HG03457 (cell line): ENCODE measurements at regions not wholly inside any gene's neighbourhood (a gene's known extent, or its start where the extent isn't known, plus 50 kb on each side); places are given as distances from the start of the nearest gene placed in this dataset.
"Not testable (repeated sequence)": the region's sequence is repeated elsewhere in the genome, so short reads cannot be mapped to it uniquely, and the experiment has no call there.

ENCODE experiments used
- ATAC-seq: cut with Tn5 transposase; IDR thresholded peaks from one replicate; pipeline ENCODE4 v1.9.1; 2021; ENCODE audit warnings: moderate number of reproducible peaks; ENCODE audit not compliant: unreplicated experiment

DNA sequence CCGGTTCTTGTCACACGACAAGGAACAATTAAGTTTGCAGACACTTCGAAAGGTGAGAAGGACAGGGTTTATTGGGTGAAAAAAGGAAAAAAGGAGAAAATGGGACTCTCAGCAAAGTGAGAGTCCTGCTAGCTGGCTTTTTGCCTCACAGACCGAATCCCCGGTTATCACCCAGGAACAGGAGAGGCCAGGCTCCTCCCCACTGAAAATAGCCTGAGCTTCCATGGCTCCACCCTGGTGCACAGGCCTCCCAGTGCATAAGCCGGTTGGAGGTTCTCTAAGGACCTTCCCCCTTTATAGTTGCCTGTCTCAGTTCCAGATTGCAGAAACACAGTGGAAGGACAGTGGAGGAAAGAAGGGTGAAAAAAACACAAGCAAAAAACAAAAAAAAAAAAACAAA, 571.7 kb downstream of the KCTD12 start:
- no peak for ATAC-seq

DNA sequence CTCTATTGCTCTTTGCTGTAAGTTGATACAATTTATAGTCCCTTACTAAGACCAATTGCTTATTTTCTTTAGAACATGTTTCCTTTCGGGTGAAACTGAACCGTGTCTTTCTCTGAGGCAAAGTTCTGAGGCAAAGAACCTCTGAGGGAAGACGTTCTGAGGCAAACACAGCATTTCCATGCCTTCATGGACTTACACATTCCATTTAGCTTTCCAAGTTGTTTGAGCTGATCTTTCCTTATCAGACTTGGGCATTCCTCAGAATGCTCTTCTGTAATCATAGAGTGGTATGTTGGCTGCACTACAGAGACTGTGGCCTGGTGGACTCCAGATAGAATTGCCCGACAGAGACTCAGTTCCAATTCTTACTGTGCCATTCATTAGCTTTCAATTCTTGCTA, 579.1 kb downstream of the KCTD12 start:
- ATAC-seq, result no peak

DNA sequence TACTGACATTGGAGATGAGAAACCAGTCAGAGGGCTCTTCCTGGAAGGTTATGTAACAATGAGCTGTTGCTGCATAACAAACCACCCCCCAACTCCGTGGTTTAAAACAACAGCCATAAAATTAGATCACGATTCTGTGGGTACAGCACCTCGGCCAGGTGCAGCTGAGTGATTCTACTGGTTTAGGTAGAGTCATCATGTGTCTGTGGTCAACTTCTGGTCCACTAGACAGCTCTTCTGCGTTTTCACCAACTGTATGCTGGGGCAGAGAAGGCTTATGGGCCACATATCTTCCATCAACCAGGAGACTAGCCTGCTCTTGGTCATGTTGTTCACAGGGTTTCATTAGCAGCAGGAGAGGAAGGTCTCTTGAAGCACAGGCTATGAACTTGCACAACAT, 585.5 kb downstream of the KCTD12 start:
- ATAC-seq, result no peak

DNA sequence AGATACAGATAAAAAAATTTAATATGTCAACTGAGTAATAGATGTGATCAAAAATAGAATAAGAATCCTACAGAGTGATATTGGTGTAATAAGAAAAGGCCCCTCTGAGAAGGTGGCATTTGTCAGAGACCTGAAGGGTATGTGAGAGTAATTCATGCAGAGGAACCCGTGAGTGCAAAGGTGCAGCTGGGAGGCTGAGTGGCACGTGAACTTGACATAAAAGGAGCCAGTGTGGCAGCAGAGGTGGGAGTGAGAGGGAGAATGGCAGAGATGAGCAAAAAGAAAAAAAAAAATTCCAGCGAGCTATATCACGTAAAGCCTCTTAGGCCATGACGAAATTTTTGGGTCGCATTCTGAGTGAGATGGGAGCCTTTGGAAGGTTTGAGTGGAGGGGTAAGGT, 588.9 kb downstream of the KCTD12 start:
- no peak for ATAC-seq

DNA sequence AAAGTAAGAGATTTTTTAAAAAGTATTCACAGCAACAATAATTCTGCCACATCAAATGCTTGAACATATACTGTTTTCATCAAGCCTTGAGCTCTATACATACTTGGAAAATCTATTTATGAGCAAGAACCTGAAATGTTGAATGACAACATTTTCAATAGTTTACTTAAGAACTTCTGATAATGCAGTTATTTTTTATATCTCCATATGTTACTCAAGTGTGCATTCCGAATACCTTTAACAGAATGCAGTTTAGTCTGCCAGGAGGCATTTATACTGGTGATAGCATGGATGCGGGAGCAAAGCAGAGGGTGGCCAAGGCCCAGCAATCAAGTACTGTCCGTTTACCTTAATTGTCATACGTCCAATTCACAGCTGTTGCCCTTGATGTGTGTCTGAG, 589.5 kb downstream of the KCTD12 start:
- ATAC-seq, result no peak

DNA sequence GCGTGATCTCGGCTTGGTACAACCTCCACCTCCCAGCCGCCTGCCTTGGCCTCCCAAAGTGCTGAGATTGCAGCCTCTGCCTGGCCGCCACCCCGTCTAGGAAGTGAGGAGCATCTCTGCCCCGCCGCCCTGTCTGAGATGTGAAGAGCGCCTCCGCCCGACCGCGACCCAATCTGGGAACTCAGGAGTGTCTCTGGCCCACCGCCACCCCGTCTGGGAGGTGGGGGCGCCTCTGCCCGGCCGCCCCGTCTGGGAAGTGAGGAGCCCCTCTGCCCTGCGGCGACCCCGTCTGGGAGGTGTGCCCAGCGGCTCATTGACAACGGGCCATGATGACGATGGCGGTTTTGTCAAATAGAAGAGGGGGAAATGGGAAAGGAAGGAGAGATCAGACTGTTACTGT, 591.2 kb downstream of the KCTD12 start:
- ATAC-seq, result not testable (repeated sequence)

DNA sequence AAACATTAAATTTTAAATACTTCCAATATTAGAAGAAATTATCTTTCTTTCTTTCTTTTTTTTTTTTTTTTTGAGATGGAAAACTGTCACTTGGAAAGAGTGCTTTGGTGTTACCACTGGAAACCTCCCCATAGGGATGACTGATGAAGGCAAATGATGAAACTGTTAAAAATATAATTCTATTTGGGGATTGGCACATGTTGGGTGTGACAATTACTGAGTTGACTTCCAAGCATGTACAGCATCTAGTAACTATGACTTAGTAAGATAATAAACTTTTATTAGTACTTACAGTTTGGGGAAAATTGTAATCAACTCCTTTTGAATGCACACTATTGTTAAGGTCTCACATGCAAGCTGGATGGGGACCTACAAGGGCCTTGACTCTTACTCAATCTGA, 592.5 kb downstream of the KCTD12 start:
- ATAC-seq, result no peak

DNA sequence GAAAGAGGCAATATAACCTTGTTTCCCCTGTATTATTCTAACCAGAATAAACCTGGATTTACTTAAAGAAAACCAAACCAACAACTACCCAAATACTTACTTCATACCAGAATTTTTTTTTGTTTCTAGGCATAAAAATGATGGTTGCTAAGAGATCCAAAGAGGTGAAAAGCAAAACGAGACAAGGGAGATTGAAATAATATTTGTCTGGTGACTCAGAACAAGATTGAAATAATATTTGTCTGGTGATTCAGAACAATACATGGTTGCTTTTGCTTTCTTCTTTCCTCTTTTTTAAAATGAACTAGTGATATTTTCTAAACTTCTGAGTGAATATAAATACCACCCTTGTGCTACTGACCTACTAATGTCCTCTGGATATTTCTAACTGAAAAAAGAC, 592.9 kb downstream of the KCTD12 start:
- no peak for ATAC-seq

DNA sequence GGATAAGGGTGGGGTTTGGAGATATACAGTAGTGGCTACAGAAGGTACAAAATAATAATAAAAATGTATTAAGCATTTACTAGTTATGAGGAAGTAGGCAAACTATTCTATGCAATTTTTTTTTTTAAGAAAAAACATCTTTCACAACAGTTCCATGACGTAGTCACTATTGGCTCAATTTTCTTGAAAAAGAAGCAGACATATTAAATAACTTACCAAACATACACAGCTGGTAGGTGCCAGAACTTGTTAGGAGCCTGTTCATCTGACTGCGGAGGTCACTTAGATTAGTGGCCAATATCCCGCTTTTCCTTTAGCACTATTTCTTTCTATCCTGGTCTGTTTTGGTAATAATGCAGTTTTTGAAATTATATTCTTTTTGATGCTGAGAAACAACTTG, 593.5 kb downstream of the KCTD12 start:
- no peak for ATAC-seq

DNA sequence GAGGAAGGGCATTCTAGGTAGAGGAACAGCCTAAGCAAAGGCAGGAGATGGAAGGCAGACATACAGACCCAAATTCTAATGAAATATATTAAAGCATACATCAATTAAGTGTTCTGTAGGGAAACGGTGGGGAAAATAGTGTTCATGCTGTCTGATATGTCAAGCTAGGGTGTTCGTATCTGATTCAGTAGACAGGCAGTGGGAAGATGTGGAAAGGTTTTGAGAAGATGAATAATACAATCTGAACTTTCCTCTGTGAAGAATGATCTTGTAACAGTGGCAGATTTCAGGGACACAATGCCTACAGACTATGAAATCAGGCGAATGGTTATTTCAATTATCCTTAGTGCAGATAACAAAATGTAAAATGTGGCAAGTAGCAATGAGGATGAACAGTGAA, 594.2 kb downstream of the KCTD12 start:
- ATAC-seq, result no peak

DNA sequence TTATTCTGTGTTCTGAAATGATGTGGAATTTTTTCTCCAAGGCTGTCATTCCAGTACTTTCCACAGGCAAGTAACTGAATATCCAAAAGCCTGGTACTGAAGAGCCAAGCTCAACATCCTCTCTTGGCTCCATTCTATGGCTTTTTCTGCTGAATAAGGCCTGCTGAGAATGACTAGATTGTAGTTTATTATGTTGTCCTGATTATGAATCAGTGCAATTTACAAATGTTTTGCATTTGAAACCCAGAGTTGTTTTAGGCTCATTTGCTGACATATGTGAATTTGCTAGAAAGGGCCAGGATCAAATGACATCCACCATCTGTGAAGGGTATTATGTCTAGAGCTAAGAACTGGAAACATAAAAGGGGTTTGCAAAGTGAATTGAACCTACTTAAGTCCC, 596.6 kb downstream of the KCTD12 start:
- ATAC-seq, result no peak

DNA sequence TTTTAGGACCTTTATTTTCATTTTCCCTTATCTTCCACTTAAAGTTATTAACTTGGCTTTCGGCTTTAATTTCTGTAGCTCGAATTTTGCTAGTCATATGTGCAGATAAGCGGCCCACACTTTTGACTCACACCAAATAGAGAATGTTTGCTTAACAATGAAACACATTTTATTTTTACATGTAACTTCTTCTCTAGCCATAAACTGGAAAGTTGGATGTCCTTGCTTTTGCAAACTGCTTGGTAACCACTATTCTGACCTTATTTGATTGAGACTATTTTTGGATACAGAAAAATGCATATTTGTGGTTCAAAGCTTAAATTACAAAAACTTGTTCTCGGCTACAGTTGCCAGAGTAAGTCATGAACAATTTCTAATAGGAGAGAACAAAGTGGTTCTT, 600.0 kb downstream of the KCTD12 start:
- no peak for ATAC-seq

DNA sequence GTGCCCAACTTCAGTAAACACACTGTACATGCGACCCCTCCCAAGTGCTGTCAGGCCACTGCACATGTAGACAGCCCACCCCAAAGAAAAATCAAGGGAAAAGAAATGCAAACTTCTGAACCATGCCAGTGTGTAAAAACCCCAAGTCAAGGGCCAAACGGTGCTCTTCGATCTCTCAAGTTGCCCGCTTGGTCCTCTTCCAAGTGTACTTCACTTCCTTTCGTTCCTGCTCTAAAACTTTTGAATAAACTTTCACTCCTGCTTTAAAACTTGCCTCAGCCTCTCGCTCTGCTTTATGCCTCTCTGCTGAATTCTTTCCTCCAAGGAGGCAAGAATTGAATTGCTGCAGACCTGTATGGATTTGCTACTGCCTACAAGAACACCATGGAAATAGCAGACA, 600.7 kb downstream of the KCTD12 start:
- ATAC-seq, result no peak

DNA sequence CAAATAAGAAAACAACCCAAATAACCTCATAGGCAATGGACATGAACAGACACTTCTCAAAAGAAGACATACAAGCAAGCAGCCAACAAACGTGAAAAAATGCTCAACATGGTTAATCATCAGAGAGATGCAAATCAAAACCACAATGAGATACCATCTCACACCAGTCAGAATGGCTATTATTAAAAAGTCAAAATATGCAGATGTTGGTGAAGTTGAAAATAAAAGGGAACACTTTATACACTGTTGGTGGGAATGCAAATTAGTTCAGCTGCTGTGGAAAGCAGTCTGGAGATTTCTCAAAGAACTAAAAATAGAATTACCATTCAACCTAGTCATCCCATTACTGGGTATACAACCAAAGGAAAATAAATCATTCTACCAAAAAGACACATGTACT, 606.4 kb downstream of the KCTD12 start:
- ATAC-seq, result not testable (repeated sequence)

DNA sequence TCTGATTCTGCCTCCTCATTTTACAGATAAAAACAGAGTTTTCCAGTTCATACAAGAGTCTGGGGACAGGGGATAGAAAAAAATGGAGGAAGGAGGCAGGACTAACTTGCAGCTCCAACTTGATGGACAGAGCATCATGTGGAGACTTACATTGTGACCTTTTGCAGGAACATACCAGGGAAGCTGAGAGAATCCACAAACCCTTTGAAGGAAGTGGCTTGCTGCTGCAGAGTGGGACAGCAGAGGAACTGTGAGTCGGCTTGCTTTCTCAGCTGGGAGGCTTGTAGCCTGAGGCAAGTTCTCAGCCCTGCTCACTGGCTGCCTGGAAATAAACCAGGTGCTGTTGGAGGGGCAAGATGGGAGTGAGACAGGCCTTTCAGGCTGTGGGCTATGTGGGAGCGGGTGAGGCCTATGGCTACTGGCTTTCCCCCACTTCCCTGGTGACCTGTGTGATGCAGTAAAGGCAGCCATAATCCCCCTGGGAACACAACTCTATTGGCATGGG, 614.4 kb downstream of the KCTD12 start:
- no peak for ATAC-seq

DNA sequence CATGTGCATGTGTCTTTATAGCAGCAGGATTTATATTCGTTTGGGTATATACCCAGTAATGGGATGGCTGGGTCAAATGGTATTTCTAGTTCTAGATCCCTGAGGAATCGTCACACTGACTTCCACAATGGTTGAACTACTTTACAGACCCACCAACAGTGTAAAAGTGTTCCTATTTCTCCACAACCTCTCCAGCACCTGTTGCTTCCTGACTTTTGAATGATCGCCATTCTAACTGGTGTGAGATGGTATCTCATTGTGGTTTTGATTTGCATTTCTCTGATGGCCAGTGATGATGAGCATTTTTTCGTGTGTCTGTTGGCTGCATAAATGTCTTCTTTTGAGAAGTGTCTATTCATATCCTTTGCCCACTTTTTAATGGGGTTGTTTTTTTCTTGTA, 617.9 kb downstream of the KCTD12 start:
- not testable (repeated sequence) for ATAC-seq

DNA sequence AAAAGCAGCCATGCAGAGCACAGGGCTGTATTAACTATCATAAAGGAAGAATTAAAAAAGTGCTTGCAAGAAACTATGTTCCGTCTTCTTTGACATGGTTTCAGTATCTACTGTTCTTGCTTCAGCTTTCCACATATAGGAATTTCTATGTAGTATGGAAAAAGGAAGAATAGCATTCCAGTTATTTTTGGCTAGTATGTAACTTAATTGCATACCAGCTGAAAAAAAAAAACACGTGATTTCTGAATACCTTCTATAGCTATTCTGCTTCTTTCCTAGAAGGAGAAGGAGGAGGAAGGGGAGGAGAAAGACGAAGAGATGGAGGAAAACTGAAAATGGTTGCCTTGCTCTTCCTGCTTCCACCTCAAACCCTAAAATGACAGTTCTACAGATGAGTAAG, 619.0 kb downstream of the KCTD12 start:
- no peak for ATAC-seq

DNA sequence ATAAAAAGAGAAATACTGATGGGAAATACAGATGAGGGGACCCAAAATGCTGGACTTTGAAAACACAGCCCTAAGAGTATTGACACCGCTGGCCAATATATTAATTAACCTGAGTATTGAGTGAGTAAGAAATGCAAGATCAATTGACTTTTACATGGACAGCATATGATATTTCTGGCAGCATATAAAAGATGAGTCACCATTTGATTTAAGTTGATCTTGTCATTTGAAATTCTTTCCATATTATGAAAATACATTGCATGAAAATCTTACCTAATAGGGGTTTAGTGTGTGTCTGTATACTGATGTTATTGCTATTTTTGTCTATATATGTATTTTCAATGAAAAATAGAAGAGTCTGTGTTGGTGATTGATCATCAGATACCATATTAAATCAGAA, 619.6 kb downstream of the KCTD12 start:
- no peak for ATAC-seq

DNA sequence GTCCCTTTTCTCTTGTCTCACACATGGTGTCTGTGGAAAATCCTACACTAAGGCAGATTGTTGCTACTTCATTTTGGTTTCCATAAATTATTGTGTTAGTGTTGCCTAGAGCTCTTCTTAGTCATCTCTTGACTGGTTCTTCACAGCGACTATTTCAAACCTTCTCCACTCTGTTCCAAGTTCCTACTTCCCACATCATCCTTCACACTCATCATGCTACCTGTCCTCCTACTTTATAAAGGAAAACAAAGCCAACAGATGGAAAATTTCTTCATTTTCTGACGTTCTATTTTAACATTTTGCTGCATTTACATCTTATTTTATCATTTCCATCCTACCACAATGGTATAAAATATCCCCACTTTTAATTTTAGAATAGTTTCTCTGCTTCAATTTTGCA, 614.1 kb downstream of the LMO7 start:
- ATAC-seq, result no peak

DNA sequence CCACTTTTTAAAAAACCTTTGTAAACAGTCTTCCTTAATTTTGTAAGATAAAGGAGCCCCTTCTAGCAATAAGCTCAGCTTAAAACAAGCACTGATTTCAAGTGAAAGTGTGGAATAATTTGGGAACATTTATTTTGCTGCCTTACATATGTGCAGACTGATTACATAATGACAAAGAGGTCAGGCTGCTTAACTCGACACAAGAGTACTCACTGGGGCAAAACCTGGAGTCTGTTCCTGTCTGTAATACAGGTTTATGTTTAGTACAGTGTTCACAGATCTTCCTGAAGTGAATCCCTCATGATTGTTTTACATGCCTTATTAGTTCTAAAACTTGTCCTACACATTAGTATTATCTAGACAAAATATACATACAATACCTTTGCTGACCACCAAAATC, 609.8 kb downstream of the LMO7 start:
- no peak for ATAC-seq

DNA sequence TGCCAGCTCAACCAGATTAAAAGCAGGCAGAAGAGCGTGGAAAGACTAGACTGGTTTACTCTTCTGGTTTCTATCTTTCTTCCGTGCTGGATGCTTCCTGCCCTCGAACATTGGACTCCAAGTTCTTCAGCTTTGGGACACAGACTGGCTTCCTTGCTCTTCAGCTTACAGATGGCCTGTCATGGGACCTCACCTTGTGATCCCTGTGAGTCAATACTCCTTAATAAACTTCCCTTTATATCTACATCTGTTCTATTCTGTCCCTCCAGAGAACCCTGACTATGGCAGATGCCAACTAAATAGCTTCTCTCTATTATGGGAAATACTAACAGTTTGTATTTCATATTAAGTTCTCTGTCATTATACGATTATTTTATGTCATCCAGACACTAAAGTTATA, 609.1 kb downstream of the LMO7 start:
- ATAC-seq, result no peak

DNA sequence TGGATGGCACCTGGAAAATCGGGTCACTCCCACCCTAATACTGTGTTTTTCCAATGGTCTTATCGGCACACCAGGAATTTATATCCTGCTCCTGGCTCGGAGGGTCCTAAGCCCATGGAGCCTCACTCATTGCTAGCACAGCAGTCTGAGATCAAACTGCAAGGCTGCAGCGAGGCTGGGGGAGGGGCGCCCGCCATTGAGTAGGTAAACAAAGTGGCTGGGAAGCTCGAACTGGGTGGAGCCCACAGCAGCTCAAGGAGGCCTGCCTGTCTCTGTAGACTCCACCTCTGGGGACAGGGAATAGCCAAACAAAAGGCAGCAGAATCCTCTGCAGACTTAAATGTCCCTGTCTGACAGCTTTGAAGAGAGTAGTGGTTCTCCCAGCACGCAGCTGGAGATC, 607.0 kb downstream of the LMO7 start:
- not testable (repeated sequence) for ATAC-seq

DNA sequence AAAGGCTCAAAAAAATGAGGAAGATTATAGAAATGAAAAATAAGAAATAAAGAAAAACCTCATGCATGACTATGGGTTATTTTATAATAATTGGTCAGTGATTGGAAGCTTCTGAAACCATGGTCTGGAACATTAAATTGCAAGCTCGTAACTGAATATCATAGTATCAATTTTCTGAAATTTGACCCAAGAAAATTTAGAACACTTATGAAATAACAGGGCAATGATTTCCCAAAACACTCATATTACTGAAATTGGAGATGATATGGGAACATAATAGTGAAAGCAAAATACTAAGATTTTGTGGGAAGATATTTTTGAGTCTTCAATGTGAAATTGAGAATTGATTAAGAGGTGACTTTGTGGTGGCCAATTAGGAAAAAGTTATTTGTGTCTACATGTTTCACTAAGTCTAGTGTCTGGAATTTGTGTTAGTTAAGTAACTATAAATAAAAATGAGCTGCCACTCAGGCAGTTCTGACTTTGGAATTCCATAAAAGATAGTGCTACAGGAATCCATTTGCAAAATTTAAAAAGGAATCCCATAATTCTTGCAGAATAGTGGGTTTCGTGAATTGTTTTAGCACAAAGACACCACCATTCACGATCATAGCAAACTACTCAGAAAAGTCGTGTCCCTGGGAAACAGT, 603.0 kb downstream of the LMO7 start:
- no peak for ATAC-seq
